Ovary (tissue), 7 donors: ENCODE measurements at regions not wholly inside any gene's neighbourhood (a gene's known extent, or its start where the extent isn't known, plus 50 kb on each side); places are given as distances from the start of the nearest gene placed in this dataset.

ENCODE experiments used
- DNase-seq, 5 donors: peaks; one replicate each; pipeline ENCODE4 v3.0.0-alpha.2; 2019 to 2020
- H3K27ac ChIP-seq, 2 donors: fragments of 200-600 bp; one replicate each; pipeline versions ENCODE4 v1.5.1 to v1.8.0; 2019 to 2022
- H3K27me3 ChIP-seq: fragments of 200-600 bp; one replicate; pipeline ENCODE4 v1.8.0; 2022
- H3K36me3 ChIP-seq: fragments of 200-600 bp; sonication (generic); one replicate; pipeline ENCODE4 v1.5.1; 2019
- H3K4me1 ChIP-seq: one replicate; pipeline ENCODE4 v1.8.1; 2013; ENCODE audit warnings: mild to moderate bottlenecking, moderate library complexity; ENCODE audit not compliant: insufficient read depth
- H3K4me3 ChIP-seq: fragments of 200-600 bp; sonication (generic); one replicate; pipeline ENCODE4 v1.5.1; 2017
- H3K9me3 ChIP-seq, 2 donors: fragments of 200-600 bp in 1 of 2; sonication (generic) in 1 of 2; one replicate each; pipeline versions ENCODE4 v1.5.1 to v1.8.1; 2013 to 2019; ENCODE audit warnings: mild to moderate bottlenecking in 1 of 2, moderate library complexity in 1 of 2
- EP300 ChIP-seq: sonication (generic); formaldehyde crosslinking; IDR thresholded peaks from one replicate; pipeline ENCODE4 v1.6.1; 2017; ENCODE audit warnings: antibody characterized with exemption
- POLR2A ChIP-seq: fragments of 450-650 bp; IDR thresholded peaks from one replicate; pipeline ENCODE4 v1.6.1; 2017; ENCODE audit warnings: antibody characterized with exemption, mild to moderate bottlenecking, moderate library complexity
- WGBS, 3 donors: extraction: QIAGEN DNeasy Blood & Tissue Kit in 1 of 3; methylation state at CpG; one replicate each; pipeline versions ENCODE4 v1.1.5 to v1.1.7; 2013 to 2017; 5-methylcytosine and 5-hydroxymethylcytosine counted together
- intact Hi-C, 4 donors: fragments of 100-400 bp; cut with DNase I; formaldehyde crosslinking; loops; one replicate each; pipeline versions ENCODE4 v1.11.0 to v1.15.1; 2022 to 2023
- TF ChIP-seq, protein P1 (sequence below), 3 donors: fragments of 450-650 bp in 2 of 3; fragments of 200-600 bp in 1 of 3; IDR thresholded peaks; one replicate each; pipeline versions ENCODE4 v1.5.1 to v1.8.0; 2016 to 2022; ENCODE audit warnings: antibody characterized with exemption in 3 of 3, mild to moderate bottlenecking in 1 of 3
- donor health status: DM: no; HTN: no; CAD: no; lungs with moderate emphysema.
- donor health status: DM: no; HTN: no; CAD: no.
- donor health status: Bipolar disorder and iron deficiency.
- donor health status: DM: no; HTN: no; CAD: no.
- donor health status: DM: yes; HTN: yes; CAD: no.

DNA sequence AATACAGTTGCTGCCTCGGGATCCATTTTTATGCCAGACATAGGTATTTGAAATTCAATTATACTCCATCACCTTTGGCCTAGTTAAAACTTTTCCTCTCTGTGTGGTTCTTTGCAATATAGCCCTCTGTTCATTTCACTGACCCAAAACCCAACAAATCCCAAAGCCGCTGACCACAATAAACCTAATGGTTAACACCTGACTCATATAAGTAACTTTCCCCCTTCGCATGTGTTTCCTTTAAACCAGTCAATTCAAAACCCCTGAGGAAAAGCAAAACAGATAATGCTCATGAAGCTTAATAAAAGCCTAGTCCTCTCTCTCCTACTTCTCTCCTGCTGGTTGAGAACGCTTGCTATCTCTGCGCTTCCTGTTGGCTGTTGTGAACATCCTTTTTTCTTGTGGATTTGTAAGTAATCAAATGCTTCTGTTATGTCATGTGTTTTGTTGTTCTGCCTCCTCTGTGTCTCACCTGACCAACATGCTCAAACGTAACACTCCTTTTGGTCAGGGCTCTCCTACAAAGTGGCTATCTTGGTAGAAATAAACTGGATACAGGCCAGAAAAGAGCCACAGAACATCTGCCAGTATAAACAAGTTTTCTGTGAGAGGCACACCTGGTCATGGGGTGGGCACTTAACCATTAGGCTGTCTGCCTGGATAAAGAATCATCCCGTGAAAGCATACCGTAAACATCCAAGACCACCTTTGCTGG lies 652.6 kb downstream of the METTL15 start:
- intact Hi-C loops: no loop called here
- no peak overlapping the region for H3K4me3 ChIP-seq
- no peak overlapping the region for H3K27ac ChIP-seq
- TF ChIP-seq EP300 (no peak), POLR2A (no peak)
- TF ChIP-seq, protein P1, sequence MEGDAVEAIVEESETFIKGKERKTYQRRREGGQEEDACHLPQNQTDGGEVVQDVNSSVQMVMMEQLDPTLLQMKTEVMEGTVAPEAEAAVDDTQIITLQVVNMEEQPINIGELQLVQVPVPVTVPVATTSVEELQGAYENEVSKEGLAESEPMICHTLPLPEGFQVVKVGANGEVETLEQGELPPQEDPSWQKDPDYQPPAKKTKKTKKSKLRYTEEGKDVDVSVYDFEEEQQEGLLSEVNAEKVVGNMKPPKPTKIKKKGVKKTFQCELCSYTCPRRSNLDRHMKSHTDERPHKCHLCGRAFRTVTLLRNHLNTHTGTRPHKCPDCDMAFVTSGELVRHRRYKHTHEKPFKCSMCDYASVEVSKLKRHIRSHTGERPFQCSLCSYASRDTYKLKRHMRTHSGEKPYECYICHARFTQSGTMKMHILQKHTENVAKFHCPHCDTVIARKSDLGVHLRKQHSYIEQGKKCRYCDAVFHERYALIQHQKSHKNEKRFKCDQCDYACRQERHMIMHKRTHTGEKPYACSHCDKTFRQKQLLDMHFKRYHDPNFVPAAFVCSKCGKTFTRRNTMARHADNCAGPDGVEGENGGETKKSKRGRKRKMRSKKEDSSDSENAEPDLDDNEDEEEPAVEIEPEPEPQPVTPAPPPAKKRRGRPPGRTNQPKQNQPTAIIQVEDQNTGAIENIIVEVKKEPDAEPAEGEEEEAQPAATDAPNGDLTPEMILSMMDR (IDR thresholded peaks at IDR 0.05): no peak
- H3K9me3 ChIP-seq: no peaks in the 10 kb centered on the region
- H3K27me3 ChIP-seq: no peaks in the 10 kb centered on the region
- H3K4me1 ChIP-seq: peaks cover 4% of the 10 kb centered on the region
- WGBS, 3 donors: 89 to 95% (median 94%) methylated on average over 8 of the region's 8 CpGs
- H3K36me3 ChIP-seq: no peaks in the 10 kb centered on the region
- DNase-seq: no peak

DNA sequence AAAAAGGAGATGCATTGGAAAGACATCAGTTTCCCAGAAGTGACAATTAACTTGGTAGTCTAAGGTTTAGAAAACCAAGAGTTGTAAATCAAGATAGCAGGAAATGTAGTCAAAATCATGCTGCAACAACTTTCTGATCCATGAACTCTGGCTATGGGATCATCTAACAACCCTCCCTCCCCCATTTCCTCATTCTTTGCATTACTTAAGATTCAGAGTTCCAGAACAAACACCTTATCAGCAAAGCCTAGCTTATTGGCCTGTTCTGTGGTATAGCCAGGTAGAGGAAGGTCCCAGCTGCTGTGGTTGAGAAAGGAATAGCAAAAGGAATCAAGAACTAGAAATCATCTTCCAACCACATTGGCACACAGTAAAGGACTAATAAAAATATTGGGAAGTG lies 651.1 kb downstream of the METTL15 start:
- H3K27me3 ChIP-seq: no peaks in the 10 kb centered on the region
- no peak for TF ChIP-seq EP300
- no peak for DNase-seq
- H3K27ac ChIP-seq: no peak overlapping the region
- no peaks in the 10 kb centered on the region for H3K36me3 ChIP-seq
- intact Hi-C loops: no loop called here
- no peaks in the 10 kb centered on the region for H3K9me3 ChIP-seq
- peaks cover 4% of the 10 kb centered on the region for H3K4me1 ChIP-seq
- H3K4me3 ChIP-seq: no peak overlapping the region

GRCh38 chr11:28757725-28758515 lies 649.7 kb downstream of the METTL15 start:
- Histone ChIP-seq H3K9me3 (no peaks in the 10 kb centered on the region), H3K36me3 (no peaks in the 10 kb centered on the region), H3K4me3 (no peak overlapping the region), H3K27ac (no peak overlapping the region), H3K4me1 (peaks cover 4% of the 10 kb centered on the region), H3K27me3 (no peaks in the 10 kb centered on the region)
- WGBS, 3 donors: 23 to 31% (median 23%) methylated on average over 5 of the region's 5 CpGs
- intact Hi-C loops: no loop called here
- TF ChIP-seq, protein P1 (IDR thresholded peaks at IDR 0.05): no peak
- TF ChIP-seq POLR2A: no peak
- no peak for DNase-seq

DNA sequence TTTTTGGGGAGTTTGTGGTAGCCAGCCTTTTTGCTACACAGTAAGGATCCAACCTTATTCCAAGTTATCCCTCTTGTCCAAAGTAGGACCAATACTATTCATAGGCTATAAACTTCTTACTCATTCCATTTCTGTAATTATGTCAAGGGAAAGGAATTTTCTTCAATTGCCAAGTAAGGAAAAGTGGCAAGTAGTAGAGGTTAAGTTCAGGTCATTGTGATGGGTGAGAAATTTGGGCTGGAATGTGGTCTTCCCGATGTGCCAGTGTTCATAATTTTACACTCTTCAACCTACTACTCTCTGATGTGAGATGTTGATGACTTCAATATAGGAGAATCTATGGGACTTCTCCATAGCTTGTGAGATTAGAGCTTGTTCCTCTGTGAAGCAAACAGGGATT lies 648.8 kb downstream of the METTL15 start:
- WGBS, 3 donors: 0 to 2% (median 0%) methylated on average over 1 of the region's 1 CpG
- intact Hi-C loops: no loop called here
- H3K27ac ChIP-seq: no peak overlapping the region

More for the DNA sequence above, 648.8 kb downstream of the METTL15 start:
- no peak for DNase-seq
- TF ChIP-seq POLR2A: no peak
- TF ChIP-seq EP300: no peak
- TF ChIP-seq, protein P1 (IDR thresholded peaks at IDR 0.05): no peak
- Histone ChIP-seq H3K4me1 (peaks cover 4% of the 10 kb centered on the region), H3K27me3 (no peaks in the 10 kb centered on the region), H3K36me3 (no peaks in the 10 kb centered on the region), H3K9me3 (no peaks in the 10 kb centered on the region), H3K4me3 (no peak overlapping the region)
